Prostate gland (tissue), 2 donors: ENCODE measurements at regions not wholly inside any gene's neighbourhood (a gene's known extent, or its start where the extent isn't known, plus 50 kb on each side); places are given as distances from the start of the nearest gene placed in this dataset.
A peak's percentile ranks its signal among the peaks of the same experiment; 100 is the strongest.

ENCODE experiments used
- DNase-seq: peaks from one replicate; pipeline ENCODE4 v3.0.0-alpha.2; 2019; ENCODE audit warnings: low spot score
- H3K27ac ChIP-seq, 2 donors: fragments of 200-600 bp; sonication (generic); 2 replicates each; pipeline ENCODE4 v1.5.1; 2017 to 2019
- H3K27me3 ChIP-seq: fragments of 200-600 bp; sonication (generic); replicated peaks from 2 replicates; pipeline ENCODE4 v1.5.1; 2019; ENCODE audit not compliant: insufficient read depth
- H3K36me3 ChIP-seq, 2 donors: fragments of 200-600 bp; sonication (generic); 1 replicate in 1 of 2; 2 replicates in 1 of 2; pipeline versions ENCODE4 v1.5.1 to v1.8.1; 2017 to 2019
- H3K4me1 ChIP-seq: fragments of 200-600 bp; sonication (generic); replicated peaks from 2 replicates; pipeline ENCODE4 v1.5.1; 2019
- H3K4me3 ChIP-seq, 2 donors: fragments of 200-600 bp; sonication (generic); 2 replicates each; pipeline ENCODE4 v1.5.1; 2017 to 2019
- H3K9me3 ChIP-seq: fragments of 200-600 bp; sonication (generic); 2 replicates; pipeline ENCODE4 v1.5.1; 2017
- POLR2A ChIP-seq: fragments of 450-650 bp; IDR thresholded peaks from one replicate; pipeline ENCODE4 v1.6.1; 2016; ENCODE audit warnings: antibody characterized with exemption, mild to moderate bottlenecking
- POLR2AphosphoS5 ChIP-seq: sonication (generic); formaldehyde crosslinking; IDR thresholded peaks from one replicate; pipeline ENCODE4 v1.6.1; 2017; ENCODE audit warnings: antibody characterized with exemption
- WGBS: methylation state at CpG from one replicate; pipeline ENCODE4 v1.1.5; 2018; 5-methylcytosine and 5-hydroxymethylcytosine counted together
- intact Hi-C: fragments of 100-400 bp; cut with DNase I; formaldehyde crosslinking; loops from one replicate; pipeline ENCODE4 v1.14.2; 2022
- TF ChIP-seq, protein P1 (sequence below), 4 experiments: fragments of 200-600 bp in 2 of 4; fragments of 450-650 bp in 2 of 4; sonication (generic) in 2 of 4; IDR thresholded peaks; 1 replicate in 3 of 4; 2 replicates in 1 of 4; pipeline ENCODE4 v1.5.1; 2016 to 2019; ENCODE audit warnings: antibody characterized with exemption in 4 of 4, mild to moderate bottlenecking in 2 of 4, moderate library complexity in 2 of 4

DNA sequence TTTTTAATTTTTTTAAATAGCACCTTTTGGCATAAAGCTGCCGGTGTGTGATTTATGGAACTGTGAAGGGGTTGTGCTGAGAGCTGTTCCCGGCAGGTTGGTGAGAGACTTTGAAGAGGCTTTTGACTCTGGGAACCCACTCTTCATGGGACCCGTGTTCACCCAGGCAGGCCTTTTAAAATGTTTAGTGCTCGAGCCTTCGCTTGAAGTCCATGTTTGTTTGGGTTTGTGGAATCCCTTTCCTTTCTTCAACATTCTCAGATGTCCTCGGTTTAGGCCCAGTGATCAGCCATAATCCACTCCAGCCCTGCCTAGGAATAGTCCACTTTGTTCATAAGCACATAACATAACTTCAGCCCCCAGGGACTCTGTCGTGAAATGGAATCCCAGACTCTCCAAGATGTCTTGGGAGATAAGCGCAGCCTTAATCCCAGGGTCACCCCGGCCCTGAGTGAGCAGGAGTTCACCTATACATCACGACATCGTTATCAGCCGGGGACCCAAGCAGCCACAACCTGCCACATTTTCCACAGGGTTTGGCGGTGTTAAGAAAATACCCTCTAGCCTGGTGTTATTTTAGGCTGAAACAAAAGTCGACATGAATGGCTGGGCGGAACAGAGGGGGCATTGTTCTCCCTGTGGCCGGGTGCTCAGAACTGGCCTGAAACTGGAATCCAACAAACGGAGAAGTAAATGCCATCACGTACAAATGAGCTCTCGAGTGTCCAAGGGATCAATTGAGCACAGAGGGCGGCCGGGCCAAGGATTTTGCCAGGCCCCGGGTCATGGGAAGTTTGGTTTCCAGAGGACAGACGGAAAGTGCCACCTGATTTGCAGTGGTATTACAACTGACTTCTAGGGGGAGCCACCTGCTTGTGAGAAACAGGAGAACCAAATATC lies 145.7 kb upstream of the IRX3 start:
- no peaks in the 10 kb centered on the region for H3K9me3 ChIP-seq
- H3K27ac ChIP-seq: peak overlapping the region in 1 of 2 donors; percentile 54
- H3K27me3 ChIP-seq: no peaks in the 10 kb centered on the region
- intact Hi-C loops: no loop called here
- no peak overlapping the region for H3K4me3 ChIP-seq
- TF ChIP-seq, protein P1, sequence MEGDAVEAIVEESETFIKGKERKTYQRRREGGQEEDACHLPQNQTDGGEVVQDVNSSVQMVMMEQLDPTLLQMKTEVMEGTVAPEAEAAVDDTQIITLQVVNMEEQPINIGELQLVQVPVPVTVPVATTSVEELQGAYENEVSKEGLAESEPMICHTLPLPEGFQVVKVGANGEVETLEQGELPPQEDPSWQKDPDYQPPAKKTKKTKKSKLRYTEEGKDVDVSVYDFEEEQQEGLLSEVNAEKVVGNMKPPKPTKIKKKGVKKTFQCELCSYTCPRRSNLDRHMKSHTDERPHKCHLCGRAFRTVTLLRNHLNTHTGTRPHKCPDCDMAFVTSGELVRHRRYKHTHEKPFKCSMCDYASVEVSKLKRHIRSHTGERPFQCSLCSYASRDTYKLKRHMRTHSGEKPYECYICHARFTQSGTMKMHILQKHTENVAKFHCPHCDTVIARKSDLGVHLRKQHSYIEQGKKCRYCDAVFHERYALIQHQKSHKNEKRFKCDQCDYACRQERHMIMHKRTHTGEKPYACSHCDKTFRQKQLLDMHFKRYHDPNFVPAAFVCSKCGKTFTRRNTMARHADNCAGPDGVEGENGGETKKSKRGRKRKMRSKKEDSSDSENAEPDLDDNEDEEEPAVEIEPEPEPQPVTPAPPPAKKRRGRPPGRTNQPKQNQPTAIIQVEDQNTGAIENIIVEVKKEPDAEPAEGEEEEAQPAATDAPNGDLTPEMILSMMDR (IDR thresholded peaks at IDR 0.05): no peak
- TF ChIP-seq POLR2AphosphoS5: no peak
- no peak for TF ChIP-seq POLR2A
- WGBS: 66% methylated on average over 23 of the region's 23 CpGs
- no peaks in the 10 kb centered on the region for H3K36me3 ChIP-seq
- DNase-seq: no peak
- H3K4me1 ChIP-seq: no peaks in the 10 kb centered on the region

DNA sequence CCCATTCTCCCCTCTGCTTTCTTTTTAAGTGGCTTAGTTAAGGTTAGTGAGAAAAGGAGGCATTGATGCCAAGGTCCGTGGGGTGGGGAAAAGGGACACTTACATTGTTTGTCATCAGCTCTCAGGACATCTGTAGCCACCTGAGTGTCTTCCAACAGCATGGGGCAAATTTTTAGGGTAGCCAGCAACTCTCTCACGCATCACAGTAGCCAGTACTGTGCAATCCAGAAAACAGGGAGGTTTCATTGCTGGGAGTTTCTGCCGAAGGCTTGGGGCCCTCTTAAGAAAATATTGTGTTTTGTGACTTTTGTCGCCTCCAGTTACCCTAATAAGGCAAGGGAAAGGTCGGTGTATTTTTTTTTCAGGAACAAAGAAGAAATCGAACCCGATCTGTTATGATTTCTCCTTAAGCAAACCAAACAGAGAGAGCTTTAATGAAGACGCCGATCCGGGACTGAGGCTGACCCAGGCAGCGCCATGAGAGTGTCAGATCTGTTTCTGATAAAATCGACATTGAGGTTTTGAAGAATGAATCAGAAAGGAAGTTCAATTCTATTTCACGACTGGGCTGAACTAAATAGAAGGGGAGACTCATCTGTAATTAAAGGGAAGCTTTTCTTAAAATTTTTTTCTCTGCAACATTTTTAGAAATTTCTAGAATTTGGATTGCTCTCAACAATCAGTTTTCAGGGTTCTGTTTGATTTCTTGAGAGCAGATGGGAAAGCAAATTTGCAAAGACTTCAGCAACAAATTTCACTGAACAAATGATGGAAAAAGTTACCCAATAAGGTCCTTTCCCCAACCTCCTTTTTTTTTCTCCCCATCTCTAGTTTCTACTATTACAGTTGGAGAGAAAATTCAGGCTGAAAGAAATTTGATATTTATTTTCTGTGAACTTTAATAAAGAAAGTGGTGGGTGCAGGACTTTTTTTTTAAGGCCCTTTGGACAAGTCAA lies 144.7 kb upstream of the IRX3 start:
- Histone ChIP-seq H3K4me3 (no peak overlapping the region), H3K36me3 (no peaks in the 10 kb centered on the region), H3K4me1 (peaks cover 4% of the 10 kb centered on the region), H3K27ac (peak overlapping the region; percentile 54 to 71), H3K27me3 (no peaks in the 10 kb centered on the region), H3K9me3 (no peaks in the 10 kb centered on the region)
- DNase-seq: no peak
- WGBS: 40% methylated on average over 13 of the region's 13 CpGs
- intact Hi-C loops: no loop called here
- TF ChIP-seq, protein P1 (IDR thresholded peaks at IDR 0.05): no peak
- no peak for TF ChIP-seq POLR2A
- no peak for TF ChIP-seq POLR2AphosphoS5

DNA sequence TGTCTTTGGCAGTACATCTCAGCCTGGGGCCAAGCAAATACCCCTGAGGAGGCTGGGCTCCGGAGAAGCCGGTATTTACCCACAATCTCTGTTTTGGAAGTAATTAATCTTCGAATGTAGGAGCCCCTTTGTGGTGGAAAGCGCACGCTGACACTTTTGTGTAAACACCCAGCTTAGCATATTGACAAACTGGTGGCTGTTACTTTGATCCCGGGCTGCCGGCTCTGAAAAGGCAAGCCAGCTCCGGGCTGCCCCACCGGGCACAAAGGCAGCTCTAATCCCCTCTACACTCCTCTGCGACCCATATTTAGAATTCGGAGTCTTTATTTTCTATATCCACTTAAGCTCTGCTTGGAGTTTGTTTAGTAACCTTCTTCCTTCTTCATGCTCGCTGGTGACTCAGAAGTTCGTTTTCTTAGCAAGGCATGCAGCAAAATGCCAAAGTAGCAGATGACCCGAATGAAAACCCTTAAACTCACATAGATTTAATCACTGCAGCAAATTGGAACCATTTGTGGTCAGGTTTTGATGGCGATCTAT lies 144.0 kb upstream of the IRX3 start:
- peaks cover 8% of the 10 kb centered on the region for H3K4me1 ChIP-seq
- H3K9me3 ChIP-seq: no peaks in the 10 kb centered on the region
- H3K4me3 ChIP-seq: no peak overlapping the region
- no peaks in the 10 kb centered on the region for H3K36me3 ChIP-seq
- TF ChIP-seq, protein P1 (IDR thresholded peaks at IDR 0.05): no peak
- TF ChIP-seq POLR2AphosphoS5: no peak
- TF ChIP-seq POLR2A: no peak
- DNase-seq: no peak
- 26% methylated on average over 15 of the region's 15 CpGs for WGBS
- no peaks in the 10 kb centered on the region for H3K27me3 ChIP-seq
- intact Hi-C loops: no loop called here
- H3K27ac ChIP-seq: peak overlapping the region; percentile 54 to 71

DNA sequence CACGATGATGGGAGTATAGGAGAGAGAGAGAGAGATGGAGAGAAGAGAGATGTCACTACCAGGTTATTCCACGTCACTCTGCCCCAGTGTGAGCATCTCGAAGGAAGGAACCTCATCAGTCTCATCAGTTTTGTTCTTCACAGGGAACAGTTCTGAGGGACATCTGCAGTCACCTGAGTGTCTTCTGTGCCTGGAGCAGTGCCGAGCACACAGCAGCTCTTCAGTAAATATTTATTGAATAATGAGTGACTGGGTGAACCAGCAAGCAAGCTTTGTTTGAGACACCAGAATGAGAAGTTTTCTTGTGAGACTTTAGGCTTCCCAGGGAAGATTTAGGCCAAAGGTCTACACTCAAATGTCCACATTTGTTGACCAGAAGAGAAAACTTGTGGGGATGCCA lies 142.4 kb upstream of the IRX3 start:
- H3K27me3 ChIP-seq: no peaks in the 10 kb centered on the region
- H3K27ac ChIP-seq: peak overlapping the region; percentile 71 to 72
- H3K36me3 ChIP-seq: no peaks in the 10 kb centered on the region
- H3K4me1 ChIP-seq: peaks cover 14% of the 10 kb centered on the region
- intact Hi-C loops: no loop called here
- TF ChIP-seq, protein P1 (IDR thresholded peaks at IDR 0.05): no peak
- peak; percentile 82 for TF ChIP-seq POLR2AphosphoS5
- TF ChIP-seq POLR2A: no peak
- no peaks in the 10 kb centered on the region for H3K9me3 ChIP-seq
- 65% methylated on average over 4 of the region's 4 CpGs for WGBS
- peak; percentile 69 for DNase-seq
- no peak overlapping the region for H3K4me3 ChIP-seq
